Activated T-helper 1 cell treated with anti-CD3 and anti-CD28 coated beads, Interleukin-12 subunit alpha, Interleukin-12 subunit beta, Interleukin-2, Interleukin-4 antibody, amounts not matched to agents 30 ng/mL and 10 ng/mL and 1 ng/mL, durations not matched to agents 14 hours and 24 hours and 36 hours (primary cell): ENCODE measurements at regions not wholly inside any gene's neighbourhood (a gene's known extent, or its start where the extent isn't known, plus 50 kb on each side); places are given as distances from the start of the nearest gene placed in this dataset.
"Not testable (repeated sequence)": the region's sequence is repeated elsewhere in the genome, so short reads cannot be mapped to it uniquely, and the experiment has no call there.

Source experiments
- DNase-seq: peaks from one replicate; pipeline ENCODE4 v3.0.0; 2021; ENCODE audit warnings: low spot score
- H3K27ac Mint-ChIP-seq: one replicate; pipeline ENCODE4 v1.8.0; 2021; ENCODE audit warnings: mild to moderate bottlenecking, mixed read lengths
- H3K27me3 Mint-ChIP-seq: one replicate; pipeline ENCODE4 v1.8.0; 2022; ENCODE audit warnings: mild to moderate bottlenecking, moderate library complexity, mixed read lengths; ENCODE audit not compliant: insufficient read depth
- H3K36me3 Mint-ChIP-seq: one replicate; pipeline ENCODE4 v1.8.0; 2021; ENCODE audit warnings: low read depth, mixed read lengths
- H3K4me1 Mint-ChIP-seq: one replicate; pipeline ENCODE4 v1.8.0; 2021; ENCODE audit warnings: low read depth, mixed read lengths
- H3K4me3 Mint-ChIP-seq: one replicate; pipeline ENCODE4 v1.8.0; 2021; ENCODE audit warnings: mild to moderate bottlenecking, moderate library complexity, mixed read lengths
- H3K9me3 Mint-ChIP-seq: one replicate; pipeline ENCODE4 v1.8.0; 2021; ENCODE audit warnings: mixed read lengths
- intact Hi-C: fragments of 100-400 bp; cut with micrococcal nuclease; formaldehyde crosslinking; loops from one replicate; pipeline ENCODE4 v1.15.1; 2024

DNA sequence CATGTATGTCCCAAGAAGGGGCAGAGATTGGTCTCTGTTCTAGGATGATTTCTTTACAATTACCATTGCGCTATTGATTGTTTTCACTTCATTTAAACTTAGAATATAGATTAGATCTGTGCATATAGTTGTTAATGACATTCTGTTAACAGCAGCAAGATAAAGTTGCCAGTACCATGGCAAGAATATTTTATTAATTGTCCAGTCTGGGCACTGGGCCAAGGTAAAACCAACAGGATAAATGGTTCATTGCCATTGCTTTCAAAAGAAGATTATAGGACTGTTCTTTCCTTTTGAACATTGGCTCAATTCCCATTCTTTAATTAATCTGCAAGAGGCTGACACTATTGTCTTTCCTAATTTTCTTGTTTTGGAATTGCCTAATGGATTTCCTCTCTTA is 592.4 kb downstream of the RFPL4B start:
- H3K36me3 Mint-ChIP-seq, result no peaks in the 10 kb centered on the region
- no peaks in the 10 kb centered on the region for H3K4me1 Mint-ChIP-seq
- intact Hi-C loops, result no loop called here
- no peak overlapping the region for H3K27ac Mint-ChIP-seq
- H3K27me3 Mint-ChIP-seq, result peaks cover 2% of the 10 kb centered on the region
- no peaks in the 10 kb centered on the region for H3K9me3 Mint-ChIP-seq
- no peak overlapping the region for H3K4me3 Mint-ChIP-seq
- DNase-seq, result no peak

DNA sequence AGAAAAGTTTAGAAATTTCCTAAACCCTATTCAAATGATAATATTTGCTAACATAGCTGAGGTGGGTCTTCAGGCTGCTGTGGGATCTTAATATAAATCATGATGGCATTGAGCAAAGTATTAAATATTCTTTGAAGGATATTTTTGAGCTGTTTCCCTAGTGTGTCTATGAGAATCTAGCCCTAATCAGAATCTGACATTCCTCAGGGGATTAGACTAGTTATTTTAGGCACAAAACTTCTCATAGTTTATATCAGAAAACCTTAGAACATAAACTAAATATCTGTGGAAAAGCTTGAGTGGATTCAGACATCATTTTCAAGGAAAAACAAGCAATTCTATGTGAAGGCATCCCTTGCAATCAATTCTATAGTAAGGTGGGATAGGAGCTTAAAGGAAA is 594.5 kb downstream of the RFPL4B start:
- no peak for DNase-seq
- H3K4me3 Mint-ChIP-seq, result no peak overlapping the region
- no peaks in the 10 kb centered on the region for H3K4me1 Mint-ChIP-seq
- intact Hi-C loops, result no loop called here
- peaks cover 2% of the 10 kb centered on the region for H3K27me3 Mint-ChIP-seq
- H3K36me3 Mint-ChIP-seq, result no peaks in the 10 kb centered on the region
- no peak overlapping the region for H3K27ac Mint-ChIP-seq
- H3K9me3 Mint-ChIP-seq, result no peaks in the 10 kb centered on the region

DNA sequence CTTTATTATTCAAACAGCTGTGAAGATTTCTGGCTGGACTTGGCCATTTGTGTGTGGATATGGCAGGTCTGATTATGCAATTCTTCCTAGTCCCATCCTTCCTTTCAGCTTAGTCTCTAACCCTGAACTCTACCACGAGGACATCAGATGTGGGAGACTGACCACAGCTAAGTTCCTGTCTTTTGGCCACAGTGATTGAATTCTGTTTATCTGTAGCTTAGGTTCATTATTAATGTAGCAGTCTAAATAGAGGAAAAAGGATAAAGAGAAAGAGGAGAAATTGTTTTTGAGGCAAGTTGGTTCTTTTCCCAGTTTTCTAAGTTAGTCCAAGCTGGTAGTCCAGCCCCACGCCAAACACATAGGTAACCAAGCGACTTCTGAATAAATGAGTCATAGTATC is 598.9 kb downstream of the RFPL4B start:
- Mint-ChIP-seq H3K27me3 (peaks cover 2% of the 10 kb centered on the region), H3K36me3 (no peaks in the 10 kb centered on the region), H3K27ac (no peak overlapping the region), H3K4me3 (no peak overlapping the region), H3K9me3 (no peaks in the 10 kb centered on the region), H3K4me1 (no peaks in the 10 kb centered on the region)
- no peak for DNase-seq
- intact Hi-C loops, result no loop called here

DNA sequence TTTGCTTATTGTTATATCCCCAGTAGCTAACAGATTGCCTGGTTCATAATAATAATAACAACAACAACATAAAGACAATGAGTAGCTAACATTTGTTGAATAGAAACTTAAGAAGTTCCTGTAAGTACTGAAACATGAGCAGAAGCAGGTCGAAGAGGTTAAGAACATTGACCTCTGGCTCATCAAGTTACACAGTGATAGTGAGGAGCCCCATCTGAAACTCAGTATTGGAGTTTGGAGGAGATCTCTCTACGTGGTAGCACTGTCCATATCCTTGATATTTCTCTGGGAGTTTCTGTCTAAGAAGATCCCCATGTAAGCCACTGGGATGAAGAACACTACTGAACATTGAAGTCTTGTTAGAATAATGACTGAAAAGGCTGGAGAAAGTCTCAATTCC is 600.4 kb downstream of the RFPL4B start:
- Mint-ChIP-seq H3K9me3 (no peaks in the 10 kb centered on the region), H3K4me3 (no peak overlapping the region), H3K4me1 (no peaks in the 10 kb centered on the region), H3K27me3 (peaks cover 2% of the 10 kb centered on the region), H3K36me3 (no peaks in the 10 kb centered on the region), H3K27ac (no peak overlapping the region)
- DNase-seq, result no peak
- intact Hi-C loops, result no loop called here

DNA sequence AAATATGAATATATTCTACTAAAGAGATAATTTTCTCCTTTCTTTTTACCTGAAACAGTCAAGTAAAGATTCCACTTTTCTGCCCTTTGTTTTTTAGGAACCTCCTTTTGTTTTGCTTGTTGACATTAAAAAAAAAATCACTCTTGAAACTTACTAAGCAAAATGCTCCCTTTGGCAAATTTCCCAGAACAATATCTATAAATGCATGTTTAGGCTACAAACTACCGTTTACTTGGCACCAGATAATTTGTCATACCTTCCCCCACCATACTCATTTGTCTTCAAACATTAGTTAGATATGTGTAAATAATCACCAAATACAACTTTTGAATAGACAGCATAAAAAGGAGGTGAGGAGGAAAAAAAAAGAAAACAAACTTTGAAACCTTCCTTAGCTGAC is 604.7 kb downstream of the RFPL4B start:
- intact Hi-C loops, result no loop called here
- no peaks in the 10 kb centered on the region for H3K9me3 Mint-ChIP-seq
- no peak overlapping the region for H3K27ac Mint-ChIP-seq
- no peaks in the 10 kb centered on the region for H3K27me3 Mint-ChIP-seq
- no peak for DNase-seq
- no peaks in the 10 kb centered on the region for H3K4me1 Mint-ChIP-seq
- H3K4me3 Mint-ChIP-seq, result no peak overlapping the region
- H3K36me3 Mint-ChIP-seq, result no peaks in the 10 kb centered on the region

DNA sequence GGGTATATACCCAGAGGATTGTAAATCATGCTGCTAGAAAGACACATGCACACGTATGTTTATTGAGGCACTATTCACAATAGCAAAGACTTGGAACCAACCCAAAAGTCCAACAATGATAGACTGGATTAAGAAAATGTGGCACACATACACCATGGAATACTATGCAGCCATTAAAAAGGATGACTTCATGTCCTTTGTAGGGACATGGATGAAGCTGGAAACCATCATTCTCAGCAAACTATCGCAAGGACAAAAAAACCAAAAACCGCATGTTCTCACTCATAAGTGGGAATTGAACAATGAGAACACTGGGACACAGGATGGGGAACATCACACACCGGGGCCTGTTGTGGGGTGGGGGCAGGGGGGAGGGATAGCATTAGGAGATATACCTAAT is 608.6 kb downstream of the RFPL4B start:
- H3K27me3 Mint-ChIP-seq, H3K9me3 Mint-ChIP-seq, H3K27ac Mint-ChIP-seq, intact Hi-C loops, DNase-seq, H3K4me1 Mint-ChIP-seq, H3K36me3 Mint-ChIP-seq, H3K4me3 Mint-ChIP-seq: not testable (repeated sequence)

DNA sequence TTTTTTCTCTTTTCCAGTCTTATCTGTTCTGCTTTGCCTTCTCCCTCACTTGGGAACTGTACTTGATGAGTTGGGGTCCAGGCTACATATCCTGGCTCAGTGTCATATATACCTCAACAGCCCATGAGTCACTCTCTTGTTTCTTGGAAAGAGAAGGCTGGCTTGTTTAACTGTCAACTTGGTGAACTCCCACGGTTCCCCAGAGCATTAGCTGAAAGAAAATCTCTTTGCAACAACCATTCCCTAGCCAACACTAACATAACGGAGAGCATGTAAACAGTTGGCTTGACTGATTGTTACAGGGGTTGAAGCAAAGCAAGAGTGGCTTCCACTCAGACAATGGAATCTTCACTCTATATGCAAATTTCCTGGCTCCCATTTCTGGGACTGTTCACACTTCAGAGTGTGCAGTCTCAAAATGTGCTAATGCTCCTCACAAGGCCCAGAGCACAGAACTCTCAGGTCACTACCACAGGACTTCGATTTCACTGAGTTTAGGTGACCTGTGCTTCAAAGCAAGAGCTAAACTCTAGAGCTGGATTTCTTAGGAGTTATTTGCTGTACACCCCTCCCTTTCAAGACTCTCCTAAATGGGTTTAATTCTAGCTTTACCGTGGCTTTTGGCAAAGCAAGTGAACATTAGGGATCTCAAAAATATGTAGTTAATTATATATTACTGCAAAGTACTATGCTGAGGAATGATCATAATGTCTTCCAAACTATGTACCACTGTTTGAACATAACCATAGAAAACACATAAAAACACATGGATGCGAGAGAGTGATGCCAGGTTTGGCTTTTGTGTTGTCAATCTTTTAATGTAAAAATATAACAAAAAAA is 609.8 kb downstream of the RFPL4B start:
- intact Hi-C loops, result no loop called here

DNA sequence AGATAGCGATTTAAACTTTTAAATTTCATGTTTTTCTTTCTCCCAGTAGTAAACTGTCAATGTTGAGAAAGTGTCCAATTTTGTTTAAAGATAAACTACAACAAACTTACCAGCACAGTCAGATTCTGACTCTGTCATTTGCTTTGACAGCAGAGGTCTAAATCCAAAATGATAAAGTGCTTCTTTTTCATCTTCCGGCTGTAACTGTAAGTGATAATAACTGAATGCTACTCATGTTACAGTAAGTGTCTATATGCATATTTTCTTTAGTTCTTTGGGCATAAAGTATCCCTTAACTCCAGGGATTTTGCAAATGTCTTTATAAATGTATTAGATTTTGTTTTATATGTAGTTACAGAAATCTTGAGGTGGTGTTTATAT is 610.4 kb downstream of the RFPL4B start:
- Mint-ChIP-seq H3K4me3 (no peak overlapping the region), H3K27ac (no peak overlapping the region), H3K9me3 (peaks cover 9% of the 10 kb centered on the region), H3K27me3 (no peaks in the 10 kb centered on the region), H3K4me1 (no peaks in the 10 kb centered on the region), H3K36me3 (no peaks in the 10 kb centered on the region)
- intact Hi-C loops, result no loop called here
- DNase-seq, result no peak

More for the DNA sequence above, 609.8 kb downstream of the RFPL4B start:
- H3K36me3 Mint-ChIP-seq, result no peaks in the 10 kb centered on the region
- no peaks in the 10 kb centered on the region for H3K27me3 Mint-ChIP-seq
- DNase-seq, result no peak
- no peaks in the 10 kb centered on the region for H3K4me1 Mint-ChIP-seq
- no peak overlapping the region for H3K27ac Mint-ChIP-seq
- H3K4me3 Mint-ChIP-seq, result no peak overlapping the region
- H3K9me3 Mint-ChIP-seq, result peaks cover 9% of the 10 kb centered on the region

DNA sequence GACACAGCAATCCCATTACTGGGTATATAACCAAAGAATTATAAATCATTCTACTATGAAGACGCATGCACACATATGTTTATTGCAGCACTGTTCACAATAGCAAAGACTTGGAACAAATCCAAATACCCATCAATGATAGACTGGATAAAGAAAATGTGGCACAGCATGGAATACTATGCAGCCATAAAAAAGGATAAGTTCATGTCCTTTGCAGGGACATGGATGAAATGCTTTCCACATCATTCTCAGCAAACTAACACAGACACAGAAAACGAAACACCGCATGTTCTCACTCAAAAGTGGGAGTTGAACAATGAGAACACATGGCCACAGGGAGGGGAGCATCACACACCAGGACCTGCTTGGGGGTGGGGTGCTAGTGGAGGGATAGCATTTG is 613.0 kb downstream of the RFPL4B start:
- H3K4me3 Mint-ChIP-seq, H3K27ac Mint-ChIP-seq, DNase-seq, H3K27me3 Mint-ChIP-seq, H3K4me1 Mint-ChIP-seq, intact Hi-C loops, H3K36me3 Mint-ChIP-seq, H3K9me3 Mint-ChIP-seq: not testable (repeated sequence)

DNA sequence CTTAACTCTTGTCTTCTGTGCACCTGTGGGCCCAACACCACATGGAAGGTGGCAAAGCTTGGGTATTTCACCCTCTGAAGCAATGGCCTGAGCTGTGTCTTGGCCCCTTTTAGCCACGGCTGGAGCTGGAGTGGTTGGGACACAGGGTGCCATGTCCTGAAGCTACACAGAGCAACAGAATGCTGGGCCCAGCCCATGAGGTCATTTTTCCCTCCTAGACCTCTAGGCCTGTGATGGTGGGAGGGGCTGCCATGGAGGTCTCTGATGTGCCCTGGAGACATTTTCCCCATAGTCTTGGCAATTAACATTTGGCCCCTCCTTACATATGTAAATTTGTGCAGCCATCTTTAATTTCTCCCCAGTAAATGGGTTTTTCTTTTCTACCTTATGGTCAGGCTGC is 620.8 kb downstream of the RFPL4B start:
- Mint-ChIP-seq H3K4me1 (no peaks in the 10 kb centered on the region), H3K4me3 (no peak overlapping the region), H3K9me3 (peaks cover 4% of the 10 kb centered on the region), H3K27ac (no peak overlapping the region), H3K27me3 (no peaks in the 10 kb centered on the region), H3K36me3 (no peaks in the 10 kb centered on the region)
- intact Hi-C loops, result no loop called here
- no peak for DNase-seq

DNA sequence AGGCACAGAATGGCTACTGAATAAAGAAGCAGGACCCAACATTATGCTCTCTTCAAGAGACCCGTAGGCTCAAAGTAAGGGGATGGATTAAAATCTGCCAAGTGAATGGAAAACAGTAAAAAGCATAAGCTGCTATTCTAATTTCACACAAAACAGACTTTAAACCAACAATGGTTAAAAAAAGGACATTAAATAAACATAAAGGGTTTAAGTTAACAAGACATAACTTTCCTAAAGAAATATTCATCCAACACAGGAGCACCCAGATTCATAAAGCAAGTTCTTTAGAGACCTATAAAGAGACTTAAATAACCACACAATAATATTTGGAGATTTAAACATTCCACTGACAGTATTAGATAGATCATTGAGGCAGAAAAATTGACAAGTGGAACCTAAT is 624.5 kb downstream of the RFPL4B start:
- Mint-ChIP-seq H3K4me3 (no peak overlapping the region), H3K27ac (no peak overlapping the region), H3K9me3 (peaks cover 4% of the 10 kb centered on the region), H3K36me3 (no peaks in the 10 kb centered on the region), H3K4me1 (no peaks in the 10 kb centered on the region), H3K27me3 (no peaks in the 10 kb centered on the region)
- intact Hi-C loops, result no loop called here
- DNase-seq, result no peak

DNA sequence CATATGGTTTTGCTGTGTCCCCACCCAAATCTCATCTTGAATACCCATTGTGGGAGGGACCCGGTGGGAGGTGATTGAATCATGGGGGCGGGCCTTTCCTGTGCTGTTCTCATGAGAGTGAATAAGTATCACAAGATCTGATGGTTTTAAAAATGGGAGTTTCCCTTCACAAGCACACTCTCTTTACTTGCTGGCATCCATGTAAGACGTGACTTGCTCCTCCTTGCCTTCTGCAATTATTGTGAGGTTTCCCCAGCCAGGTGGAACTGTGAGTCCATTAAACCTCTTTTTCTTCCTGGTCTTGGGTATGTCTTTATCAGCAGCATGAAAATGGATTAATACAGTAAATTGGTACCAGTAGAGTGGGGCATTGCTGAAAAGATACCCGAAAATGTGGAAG is 627.8 kb downstream of the RFPL4B start:
- not testable (repeated sequence) for H3K9me3 Mint-ChIP-seq, DNase-seq

DNA sequence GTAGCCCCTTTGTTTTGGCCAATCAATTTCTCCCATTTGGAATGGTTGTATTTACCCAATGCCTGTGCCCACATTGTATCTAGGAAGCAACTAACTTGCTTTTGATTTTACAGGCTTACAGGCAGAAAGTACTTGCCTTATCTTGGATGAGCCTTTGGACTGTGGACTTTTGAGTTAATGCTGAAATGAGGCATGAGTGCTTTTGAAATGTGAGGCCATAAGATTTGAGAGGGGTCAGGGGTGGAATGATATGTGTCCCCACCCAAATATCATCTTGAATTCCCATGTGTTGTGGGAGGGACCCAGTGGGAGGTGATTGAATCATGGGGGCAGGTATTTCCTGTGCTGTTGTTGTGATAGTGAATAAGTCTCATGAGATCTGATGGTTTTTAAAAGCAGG is 629.4 kb downstream of the RFPL4B start:
- intact Hi-C loops, H3K4me1 Mint-ChIP-seq, H3K27ac Mint-ChIP-seq, H3K4me3 Mint-ChIP-seq, H3K36me3 Mint-ChIP-seq, H3K27me3 Mint-ChIP-seq, DNase-seq, H3K9me3 Mint-ChIP-seq: not testable (repeated sequence)

More for the DNA sequence above, 627.8 kb downstream of the RFPL4B start:
- H3K4me3 Mint-ChIP-seq, H3K4me1 Mint-ChIP-seq, intact Hi-C loops, H3K27me3 Mint-ChIP-seq, H3K27ac Mint-ChIP-seq, H3K36me3 Mint-ChIP-seq: not testable (repeated sequence)

DNA sequence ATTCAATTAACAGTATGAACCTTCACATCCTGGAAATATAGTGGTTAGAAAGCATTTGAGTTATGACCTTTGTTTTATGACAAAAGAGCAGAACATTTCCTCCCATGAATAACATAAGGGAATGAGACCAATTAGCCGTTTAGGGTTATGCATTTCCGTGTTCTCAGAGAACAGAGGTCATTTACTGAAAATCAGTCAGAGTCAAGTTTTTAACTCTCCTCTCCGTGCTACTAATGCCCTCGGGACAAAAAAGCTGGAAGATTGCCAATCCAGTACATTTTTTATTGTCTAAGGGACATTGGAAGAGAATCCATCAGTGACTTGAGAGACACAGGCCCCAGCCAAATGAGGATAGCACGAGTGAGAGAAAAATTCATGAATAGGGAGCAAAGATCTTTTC is 632.7 kb downstream of the RFPL4B start:
- H3K4me1 Mint-ChIP-seq, result no peaks in the 10 kb centered on the region
- H3K4me3 Mint-ChIP-seq, result no peak overlapping the region
- H3K27ac Mint-ChIP-seq, result no peak overlapping the region

More for the DNA sequence above, 632.7 kb downstream of the RFPL4B start:
- Mint-ChIP-seq H3K9me3 (no peaks in the 10 kb centered on the region), H3K27me3 (no peaks in the 10 kb centered on the region), H3K36me3 (no peaks in the 10 kb centered on the region)
- DNase-seq, result no peak
- intact Hi-C loops, result no loop called here
